Fibroblast of pulmonary artery (primary cell): ENCODE measurements at regions not wholly inside any gene's neighbourhood (a gene's known extent, or its start where the extent isn't known, plus 50 kb on each side); places are given as distances from the start of the nearest gene placed in this dataset.

Experiments
- DNase-seq: peaks from one replicate; pipeline ENCODE4 v3.0.0-alpha.2; 2010; ENCODE audit warnings: low read depth
- H3K4me3 ChIP-seq: replicated peaks from 2 replicates; pipeline ENCODE4 v1.5.1; 2011; ENCODE audit warnings: low read depth, mild to moderate bottlenecking, control low read depth, low read length, moderate library complexity
- TF ChIP-seq, protein P1 (sequence below): IDR thresholded peaks from 2 replicates; pipeline ENCODE4 v1.5.1; 2011; ENCODE audit warnings: mild to moderate bottlenecking, control low read depth, low read length, inconsistent platforms; ENCODE audit errors: missing control alignments

DNA sequence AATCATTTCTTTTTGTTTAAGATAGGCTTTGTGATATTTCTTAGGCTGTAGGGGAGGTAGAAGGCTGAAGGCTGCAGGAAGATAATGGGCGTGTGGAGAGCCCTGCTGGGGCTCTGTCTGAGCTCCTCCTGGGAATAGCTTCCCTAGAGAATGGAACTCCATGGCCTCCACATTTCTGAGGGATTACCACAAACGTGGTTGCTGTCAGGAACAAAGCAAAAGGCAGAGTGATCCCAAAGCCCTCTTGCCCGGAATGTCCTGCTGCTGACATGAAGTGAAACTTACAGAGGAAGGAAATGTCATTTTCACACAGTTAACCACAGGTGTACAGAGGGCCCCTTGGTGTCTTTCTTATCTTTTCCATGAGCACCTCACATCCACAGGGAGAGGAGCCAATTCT, 89.3 kb downstream of the DDIT4L start:
- TF ChIP-seq, protein P1, sequence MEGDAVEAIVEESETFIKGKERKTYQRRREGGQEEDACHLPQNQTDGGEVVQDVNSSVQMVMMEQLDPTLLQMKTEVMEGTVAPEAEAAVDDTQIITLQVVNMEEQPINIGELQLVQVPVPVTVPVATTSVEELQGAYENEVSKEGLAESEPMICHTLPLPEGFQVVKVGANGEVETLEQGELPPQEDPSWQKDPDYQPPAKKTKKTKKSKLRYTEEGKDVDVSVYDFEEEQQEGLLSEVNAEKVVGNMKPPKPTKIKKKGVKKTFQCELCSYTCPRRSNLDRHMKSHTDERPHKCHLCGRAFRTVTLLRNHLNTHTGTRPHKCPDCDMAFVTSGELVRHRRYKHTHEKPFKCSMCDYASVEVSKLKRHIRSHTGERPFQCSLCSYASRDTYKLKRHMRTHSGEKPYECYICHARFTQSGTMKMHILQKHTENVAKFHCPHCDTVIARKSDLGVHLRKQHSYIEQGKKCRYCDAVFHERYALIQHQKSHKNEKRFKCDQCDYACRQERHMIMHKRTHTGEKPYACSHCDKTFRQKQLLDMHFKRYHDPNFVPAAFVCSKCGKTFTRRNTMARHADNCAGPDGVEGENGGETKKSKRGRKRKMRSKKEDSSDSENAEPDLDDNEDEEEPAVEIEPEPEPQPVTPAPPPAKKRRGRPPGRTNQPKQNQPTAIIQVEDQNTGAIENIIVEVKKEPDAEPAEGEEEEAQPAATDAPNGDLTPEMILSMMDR = no peak
- no peak overlapping the region for H3K4me3 ChIP-seq
- DNase-seq = no peak

DNA sequence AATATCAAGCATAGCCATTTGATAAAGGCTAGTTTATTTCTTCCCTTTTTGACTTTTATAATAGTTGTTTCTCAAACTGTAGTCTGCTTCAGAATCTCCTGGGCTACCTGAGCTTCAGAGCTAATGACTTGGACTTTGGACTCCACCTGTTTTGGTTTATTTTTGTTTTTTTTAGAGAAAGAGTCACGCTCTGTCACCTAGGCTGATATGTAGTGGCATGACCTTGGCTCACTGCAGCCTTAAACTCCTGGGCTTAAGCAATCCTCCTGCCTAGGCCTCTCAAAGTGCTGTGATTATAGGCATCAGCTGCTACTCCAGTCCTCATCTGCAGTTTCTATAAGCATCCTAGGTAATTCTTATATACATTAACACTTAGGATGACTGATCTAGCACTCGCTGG, 90.5 kb downstream of the DDIT4L start:
- TF ChIP-seq, protein P1 = no peak
- no peak overlapping the region for H3K4me3 ChIP-seq
- DNase-seq = no peak

DNA sequence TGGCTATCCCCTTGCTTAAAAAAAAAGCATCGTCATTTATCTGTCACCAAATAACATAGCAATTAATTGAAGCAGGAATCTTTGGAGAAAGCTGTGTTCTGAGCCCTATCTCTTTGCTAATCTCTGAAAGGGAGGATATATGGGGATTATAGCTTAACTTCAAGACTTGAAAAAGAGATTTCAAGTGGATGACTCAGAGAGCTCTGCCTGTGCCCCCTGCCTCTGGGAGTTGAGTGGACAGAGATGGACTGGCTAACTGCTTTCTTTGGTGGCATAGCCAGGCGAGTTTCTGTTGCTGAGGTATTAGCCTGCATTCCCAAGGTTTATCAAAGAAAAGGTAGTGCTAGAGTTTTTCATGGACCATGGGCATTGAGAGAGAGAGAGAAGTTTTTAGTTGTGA, 91.6 kb downstream of the DDIT4L start:
- TF ChIP-seq, protein P1 = no peak
- no peak overlapping the region for H3K4me3 ChIP-seq
- no peak for DNase-seq

DNA sequence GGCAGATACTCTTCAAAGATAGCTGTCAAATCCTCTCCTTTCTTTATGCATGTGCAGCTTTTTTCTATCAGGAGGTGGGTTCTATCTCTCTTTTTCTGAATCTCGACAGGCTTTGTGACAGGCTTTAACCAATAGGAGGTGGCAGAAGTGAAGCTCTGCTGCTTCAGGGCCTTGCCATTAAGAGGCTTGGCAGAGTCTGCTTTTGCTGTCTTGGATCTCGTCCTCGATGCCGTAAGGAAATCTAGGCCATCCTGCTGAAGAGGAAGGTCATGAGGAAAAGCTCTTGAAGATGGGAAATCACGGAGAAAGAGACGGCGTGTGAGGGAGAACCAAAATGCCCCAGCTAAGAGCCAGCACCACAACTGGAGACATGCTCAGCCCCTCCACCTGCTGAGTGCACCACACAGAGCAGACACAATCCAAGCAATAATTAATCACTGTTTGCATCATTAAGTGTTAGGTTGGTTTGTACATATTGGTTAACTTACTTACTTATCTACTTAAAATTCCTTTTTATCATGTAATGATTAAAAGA, 92.2 kb downstream of the DDIT4L start:
- TF ChIP-seq, protein P1 = no peak
- H3K4me3 ChIP-seq = no peak overlapping the region
- no peak for DNase-seq

DNA sequence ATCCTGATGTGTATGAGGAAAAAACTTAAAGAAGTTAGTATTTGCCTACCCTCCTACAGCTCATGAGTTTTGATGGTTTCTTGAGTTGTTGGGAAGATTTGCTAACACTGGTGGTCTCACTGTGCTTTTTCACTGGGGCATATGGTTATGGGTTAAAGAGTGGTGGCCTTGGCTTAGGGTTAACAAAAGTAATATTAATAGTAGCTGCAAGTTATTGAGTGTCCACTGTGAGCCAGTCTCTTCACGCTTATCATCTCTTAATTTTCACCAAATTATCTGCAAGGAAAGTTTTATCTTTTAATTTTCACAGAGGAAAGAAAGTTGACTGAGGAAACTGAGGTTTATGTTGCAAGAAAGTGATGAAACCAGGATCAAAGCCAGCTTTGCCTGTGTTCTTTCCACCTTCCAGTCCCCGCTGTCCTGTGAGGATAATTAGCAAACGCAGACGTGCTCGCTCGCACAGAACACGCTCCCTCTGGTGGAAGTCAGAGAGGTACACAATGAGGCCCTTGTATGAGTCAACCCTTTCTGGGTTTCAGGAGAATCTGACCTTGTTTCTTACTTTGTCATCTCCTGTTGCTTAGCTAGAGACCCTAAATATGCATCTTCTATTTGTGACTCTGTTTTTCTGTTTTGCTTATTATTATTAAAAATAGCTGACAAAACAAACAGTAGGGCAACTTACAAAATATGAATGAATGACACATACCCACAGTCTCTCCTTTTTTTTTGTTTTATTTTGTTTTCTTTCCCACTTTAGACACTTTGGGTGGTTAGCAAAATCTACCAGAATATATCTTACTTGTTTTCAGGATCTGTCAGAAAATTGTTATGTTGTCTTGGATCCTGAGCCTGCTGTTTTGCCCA, 94.3 kb downstream of the DDIT4L start:
- H3K4me3 ChIP-seq = no peak overlapping the region
- peak; percentile 80 for DNase-seq
- TF ChIP-seq, protein P1 = peak; percentile 93

DNA sequence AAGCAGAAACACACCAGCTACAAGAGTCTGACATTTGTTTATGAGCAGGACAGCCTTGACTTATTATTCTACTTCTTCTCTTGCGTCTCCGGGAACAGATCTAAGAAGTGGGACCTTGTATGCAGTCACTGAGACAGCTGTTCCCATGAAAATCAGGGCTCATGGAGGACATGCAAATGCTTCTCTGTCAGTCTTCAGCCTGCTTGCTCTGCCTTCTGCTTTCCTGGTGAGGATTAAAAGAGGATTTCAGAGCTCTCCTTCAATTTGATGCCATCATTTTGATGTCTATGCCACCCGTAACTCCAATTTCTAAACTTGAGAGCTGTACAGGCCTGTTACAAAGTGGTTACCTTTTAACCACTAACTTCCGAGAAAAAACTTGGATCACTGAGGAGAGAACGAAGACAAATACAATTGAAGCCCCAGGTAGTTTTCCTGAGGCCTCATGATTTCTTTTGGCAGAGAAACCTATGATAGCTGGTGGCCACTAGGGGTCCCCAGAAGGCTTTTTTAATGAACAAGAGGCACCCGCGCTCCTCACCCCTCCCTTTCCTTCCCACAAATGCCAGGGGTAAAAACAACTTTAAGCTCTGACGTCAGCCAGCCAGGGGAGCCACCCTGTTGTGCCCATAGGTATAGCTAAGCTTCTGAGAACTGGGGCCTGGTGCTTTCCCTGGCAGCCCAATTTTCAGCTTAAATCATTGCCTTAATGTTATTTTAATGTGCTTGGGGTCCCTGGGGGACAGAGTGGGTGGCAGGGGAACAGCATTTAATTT, 97.0 kb downstream of the DDIT4L start:
- H3K4me3 ChIP-seq = no peak overlapping the region
- peak; percentile 96 for DNase-seq
- TF ChIP-seq, protein P1 = peak; percentile 76
